HG02678 (cell line): ENCODE measurements at regions not wholly inside any gene's neighbourhood (a gene's known extent, or its start where the extent isn't known, plus 50 kb on each side); places are given as distances from the start of the nearest gene placed in this dataset.
"Not testable (repeated sequence)": the region's sequence is repeated elsewhere in the genome, so short reads cannot be mapped to it uniquely, and the experiment has no call there.

ENCODE experiments used
- ATAC-seq: cut with Tn5 transposase; IDR thresholded peaks from one replicate; pipeline ENCODE4 v1.9.1; 2021; ENCODE audit warnings: mild to moderate bottlenecking, moderate library complexity; ENCODE audit not compliant: unreplicated experiment

DNA sequence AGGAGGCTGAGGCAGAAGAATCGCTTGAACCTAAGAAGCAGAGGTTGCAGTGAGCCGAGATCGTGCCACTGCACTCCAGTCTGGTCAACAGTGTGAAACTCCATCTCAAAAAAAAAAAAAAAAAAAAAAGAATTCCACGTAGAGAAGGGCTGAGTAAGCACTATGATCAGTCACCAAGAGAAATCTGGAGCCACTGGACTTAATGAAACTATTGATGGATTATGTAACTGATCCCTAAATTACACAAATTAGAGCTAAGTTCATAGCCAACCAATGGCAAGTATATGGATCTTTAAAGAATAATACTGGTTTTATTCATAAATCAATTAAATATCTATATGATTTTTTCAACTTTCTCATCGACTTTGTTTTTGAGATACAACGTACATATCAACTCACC, 72.2 kb upstream of the ABLIM1 start:
- no peak for ATAC-seq

DNA sequence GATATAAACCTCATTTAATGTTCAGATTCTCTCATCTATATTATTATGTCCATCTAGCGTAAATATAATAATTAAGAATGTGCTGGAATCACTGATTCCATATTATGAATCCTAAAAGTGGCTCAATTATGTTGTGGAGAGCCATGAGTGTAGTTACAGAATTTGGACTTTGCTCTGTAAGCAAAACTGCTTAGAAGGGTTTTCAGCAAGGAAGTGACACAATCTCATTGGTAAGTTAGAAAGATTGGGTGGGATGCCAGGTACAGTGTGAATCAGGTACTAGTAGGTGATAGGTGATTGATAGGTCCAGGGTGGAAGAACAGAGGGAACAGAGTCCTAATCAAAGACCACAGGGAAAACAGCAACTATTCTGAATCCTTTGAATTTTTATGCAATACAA, 74.9 kb upstream of the ABLIM1 start:
- ATAC-seq = no peak

DNA sequence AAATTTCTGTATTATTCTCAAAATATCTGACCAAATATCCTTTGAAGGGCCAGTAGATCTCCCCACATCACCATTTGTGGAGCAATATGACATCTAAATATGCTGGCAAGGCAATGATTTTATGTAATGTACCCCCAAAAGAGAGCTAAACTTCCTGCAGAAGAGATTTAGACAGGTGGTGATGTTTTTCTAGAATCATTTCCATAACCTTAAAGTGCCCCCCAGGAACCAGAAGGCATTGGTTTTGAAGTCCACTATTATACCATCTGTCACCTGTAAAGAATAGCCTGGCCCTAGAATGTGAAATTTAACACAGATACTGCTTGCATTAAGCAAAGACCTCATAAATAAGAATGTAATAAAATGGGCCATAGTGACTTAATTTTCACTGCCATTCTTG, 77.9 kb upstream of the ABLIM1 start:
- ATAC-seq = no peak

GRCh38 chr10:114743521-114744231, 77.9 kb upstream of the FHIP2A start:
- ATAC-seq = no peak

DNA sequence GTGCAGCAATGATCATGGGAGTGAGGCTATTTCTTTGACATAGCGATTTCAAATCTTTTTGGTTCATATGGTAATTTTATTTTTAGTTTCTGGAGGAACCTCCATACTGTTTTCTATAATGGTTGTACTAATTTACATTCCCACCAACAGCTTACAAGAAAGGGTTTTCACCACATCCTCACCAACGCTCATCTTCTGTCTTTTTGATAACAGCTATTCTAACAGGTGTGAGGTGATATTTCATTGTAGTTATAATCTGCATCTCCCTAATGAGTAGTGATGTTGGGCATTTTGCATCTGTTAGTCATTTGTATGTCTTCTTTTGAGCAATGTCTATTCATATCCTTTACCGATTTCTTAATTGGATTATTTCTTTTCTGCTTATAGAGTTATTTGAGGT, 75.0 kb upstream of the FHIP2A start:
- ATAC-seq = no peak

GRCh38 chr10:114748241-114748640, 73.3 kb upstream of the FHIP2A start:
- no peak for ATAC-seq

DNA sequence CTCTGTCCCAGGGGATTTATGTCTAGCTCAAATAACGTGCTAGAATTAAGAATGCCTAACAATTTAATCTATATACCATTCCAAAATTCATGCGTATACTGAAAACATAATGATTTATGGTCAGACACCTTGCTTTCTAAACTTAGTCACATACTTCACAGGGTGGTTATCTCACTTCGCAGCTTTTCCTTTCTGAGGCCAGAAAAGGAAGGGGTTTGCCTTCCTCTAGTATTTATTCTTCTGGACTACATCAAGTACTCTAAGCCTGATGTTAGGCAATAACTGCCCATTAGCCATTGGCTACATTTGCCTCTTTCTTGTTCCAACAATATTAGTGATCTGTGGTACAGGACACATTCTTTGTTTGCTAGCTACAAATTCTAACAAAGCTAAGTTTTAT, 72.6 kb upstream of the FHIP2A start:
- ATAC-seq = no peak

DNA sequence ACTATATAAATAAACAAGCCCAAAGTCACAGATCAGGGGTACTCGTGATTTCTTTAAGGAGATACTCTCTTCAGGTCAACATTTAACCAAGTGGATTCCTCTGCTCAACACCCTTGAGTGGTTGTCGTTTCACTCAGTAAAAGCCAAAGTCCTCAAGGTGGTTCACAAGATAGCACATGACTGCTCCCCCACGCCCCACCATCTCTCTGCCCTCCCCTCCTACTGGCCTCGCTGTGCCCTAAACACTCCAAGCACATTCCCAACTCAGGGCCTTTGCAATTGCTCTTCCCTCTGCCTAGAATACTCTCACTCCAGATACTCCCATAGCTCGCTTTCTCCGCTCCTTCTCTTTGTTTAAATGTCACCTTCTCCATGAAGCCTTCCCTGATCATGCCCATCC, 72.1 kb upstream of the FHIP2A start:
- no peak for ATAC-seq

DNA sequence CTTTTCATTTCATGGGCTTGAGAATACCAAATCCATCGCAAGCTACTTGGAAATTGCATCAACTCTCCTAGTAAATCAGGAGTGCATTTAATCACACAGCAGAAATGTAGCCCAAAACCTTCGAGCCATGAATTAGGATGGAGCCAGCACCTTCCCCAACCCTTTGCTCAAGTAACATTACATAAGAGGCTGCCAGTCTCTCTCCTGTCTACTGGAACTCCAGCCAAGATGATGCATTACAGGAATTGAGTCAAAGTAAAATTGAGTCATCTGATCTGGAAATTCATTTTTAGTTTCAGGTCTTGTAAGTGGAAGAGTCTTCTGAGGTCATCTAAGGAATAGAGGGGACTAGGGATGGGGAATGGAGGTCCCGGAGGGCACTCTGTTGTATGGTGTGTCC, 69.7 kb upstream of the FHIP2A start:
- no peak for ATAC-seq

DNA sequence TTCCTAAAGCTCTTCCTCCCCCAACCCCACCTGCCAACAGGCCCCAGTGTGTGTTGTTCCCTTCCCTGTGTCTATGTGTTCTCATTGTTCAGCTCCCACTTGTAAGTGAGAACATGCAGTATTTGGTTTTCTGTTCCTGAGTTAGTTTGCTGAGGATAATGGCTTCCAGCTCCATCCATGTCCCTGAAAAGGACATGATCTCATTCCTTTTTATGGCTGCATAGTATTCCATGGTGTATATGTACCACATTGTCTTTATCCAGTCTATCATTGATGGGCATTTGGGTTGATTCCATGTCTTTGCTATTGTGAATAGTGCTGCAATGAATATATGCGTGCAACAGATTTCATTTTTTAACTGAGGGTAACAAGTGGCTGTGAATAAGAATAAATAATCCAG, 69.0 kb upstream of the FHIP2A start:
- not testable (repeated sequence) for ATAC-seq

DNA sequence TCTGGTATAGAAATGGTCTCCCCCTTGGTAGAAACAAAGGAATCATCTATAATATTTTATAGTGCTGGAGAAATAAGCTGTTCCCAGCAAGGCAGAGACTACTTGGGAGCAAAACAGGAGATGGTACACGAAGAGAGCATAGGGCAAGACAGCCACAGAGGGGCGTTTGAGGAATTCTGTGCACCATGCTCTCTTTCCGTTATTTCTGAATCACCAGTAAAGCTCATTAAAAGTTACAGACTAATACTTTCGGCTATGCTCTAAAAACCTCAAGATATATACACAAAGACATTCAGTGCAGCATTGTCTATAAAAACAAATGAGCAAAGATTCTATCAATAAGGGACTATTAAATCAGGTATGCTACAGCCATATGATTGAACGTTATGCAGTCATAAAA, 68.5 kb upstream of the FHIP2A start:
- ATAC-seq = no peak

- ATAC-seq = no peak
Observed at GRCh38 chr10:114754445-114755320, 66.9 kb upstream of the FHIP2A start.

DNA sequence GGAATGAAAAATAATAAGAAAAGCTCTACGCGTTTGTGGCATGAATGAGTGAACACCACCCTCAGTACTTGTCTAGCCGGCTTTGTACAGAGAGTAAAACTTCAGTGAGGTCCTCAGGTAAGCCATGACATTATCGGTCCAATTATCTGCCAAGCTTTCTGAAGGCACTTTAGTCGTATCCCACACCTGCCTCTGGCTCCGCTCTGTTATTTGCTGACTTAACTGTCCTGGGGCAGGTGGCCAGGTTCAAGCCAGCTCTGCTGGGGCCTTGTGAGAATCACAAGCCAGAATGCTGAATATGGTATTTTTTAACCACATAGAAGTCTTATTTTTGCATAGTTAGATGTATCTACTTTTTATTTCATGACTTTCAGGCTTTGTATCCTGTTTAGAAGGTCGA, 66.0 kb upstream of the FHIP2A start:
- no peak for ATAC-seq

- ATAC-seq = no peak
Observed at GRCh38 chr10:114758331-114758730, 63.2 kb upstream of the FHIP2A start.

DNA sequence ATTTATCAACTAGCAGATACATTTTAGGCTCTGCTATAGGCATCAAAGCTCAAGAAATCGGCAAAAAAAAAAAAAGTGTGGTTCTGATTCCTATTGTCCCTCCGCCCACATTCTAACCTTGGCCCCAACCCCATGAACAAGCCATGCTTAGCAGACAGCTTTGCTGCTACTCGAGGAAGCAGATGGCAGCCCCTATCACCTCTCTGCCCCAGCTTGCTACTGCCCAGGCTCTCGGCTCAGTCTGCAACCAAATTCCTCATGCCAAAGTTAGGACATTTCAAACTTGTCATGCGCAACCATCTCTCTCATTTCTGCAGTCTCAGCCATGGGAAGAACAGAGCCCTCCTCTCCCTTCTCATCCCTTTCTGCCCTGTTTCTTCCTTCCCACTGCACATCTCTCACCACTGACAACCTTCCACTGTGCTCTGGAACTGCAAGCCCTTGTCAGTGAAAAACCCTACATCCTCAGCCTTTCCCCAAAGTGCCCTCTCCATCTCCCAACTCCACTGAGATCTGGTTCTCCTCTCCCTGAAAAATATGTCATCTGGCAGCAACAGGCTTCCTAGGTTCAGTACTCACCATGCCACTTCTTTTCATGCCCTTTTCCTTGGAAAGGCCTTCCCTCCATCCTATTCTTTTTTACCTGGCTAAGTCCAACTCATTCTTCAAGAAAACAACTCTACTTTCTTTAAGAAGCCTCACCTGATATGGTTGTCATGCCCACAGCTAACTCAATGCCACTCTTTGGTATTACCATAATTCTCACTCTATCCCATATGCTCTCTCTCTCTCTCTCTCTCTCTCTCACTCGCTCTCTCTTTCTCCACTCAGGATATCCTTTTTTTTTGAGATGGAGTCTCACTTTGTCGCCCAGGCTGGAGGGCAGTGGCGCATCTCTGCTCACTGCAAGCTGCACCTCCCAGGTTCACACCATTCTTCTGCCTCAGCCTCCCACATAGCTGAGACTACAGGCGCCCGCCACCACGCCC, 60.1 kb upstream of the FHIP2A start:
- ATAC-seq = no peak

DNA sequence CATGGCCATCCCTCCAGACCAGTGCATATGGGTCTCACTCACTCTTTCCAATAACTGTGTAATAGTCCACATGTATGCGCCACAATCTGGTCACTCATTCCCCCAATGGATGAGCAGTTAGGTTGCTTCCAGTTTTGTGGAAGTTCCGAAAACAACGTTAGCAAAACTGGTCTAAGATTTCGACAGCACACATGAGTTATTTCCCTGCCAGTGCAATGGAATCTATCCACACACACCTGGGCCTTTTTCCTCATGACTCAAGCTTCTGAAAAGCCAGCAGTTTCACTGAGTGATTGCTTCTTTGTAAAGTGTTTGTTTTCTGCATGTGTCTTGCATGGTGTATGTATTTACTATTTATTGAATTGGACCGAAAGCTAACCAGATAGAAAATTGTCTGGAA, 58.8 kb upstream of the FHIP2A start:
- ATAC-seq = no peak

GRCh38 chr10:114764656-114765055, 56.9 kb upstream of the FHIP2A start:
- no peak for ATAC-seq

DNA sequence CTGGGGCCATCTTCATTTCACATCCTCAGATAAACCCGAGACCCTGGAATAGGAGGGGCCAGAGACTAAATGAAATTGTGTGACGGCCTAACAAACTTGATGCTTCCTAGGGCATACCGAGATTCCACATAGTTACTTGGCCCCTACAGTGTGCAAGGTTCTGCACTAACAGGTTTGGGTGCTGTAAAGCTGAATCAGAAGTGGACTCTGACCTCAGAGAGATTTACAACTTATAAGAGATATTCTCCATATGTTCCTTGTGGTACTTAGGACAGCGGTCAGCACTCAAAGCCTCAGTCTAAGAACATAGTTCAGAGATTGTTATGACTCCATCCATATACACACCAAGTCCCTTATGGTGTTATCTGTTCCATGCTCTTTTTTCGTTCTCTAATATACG, 55.1 kb upstream of the FHIP2A start:
- no peak for ATAC-seq

DNA sequence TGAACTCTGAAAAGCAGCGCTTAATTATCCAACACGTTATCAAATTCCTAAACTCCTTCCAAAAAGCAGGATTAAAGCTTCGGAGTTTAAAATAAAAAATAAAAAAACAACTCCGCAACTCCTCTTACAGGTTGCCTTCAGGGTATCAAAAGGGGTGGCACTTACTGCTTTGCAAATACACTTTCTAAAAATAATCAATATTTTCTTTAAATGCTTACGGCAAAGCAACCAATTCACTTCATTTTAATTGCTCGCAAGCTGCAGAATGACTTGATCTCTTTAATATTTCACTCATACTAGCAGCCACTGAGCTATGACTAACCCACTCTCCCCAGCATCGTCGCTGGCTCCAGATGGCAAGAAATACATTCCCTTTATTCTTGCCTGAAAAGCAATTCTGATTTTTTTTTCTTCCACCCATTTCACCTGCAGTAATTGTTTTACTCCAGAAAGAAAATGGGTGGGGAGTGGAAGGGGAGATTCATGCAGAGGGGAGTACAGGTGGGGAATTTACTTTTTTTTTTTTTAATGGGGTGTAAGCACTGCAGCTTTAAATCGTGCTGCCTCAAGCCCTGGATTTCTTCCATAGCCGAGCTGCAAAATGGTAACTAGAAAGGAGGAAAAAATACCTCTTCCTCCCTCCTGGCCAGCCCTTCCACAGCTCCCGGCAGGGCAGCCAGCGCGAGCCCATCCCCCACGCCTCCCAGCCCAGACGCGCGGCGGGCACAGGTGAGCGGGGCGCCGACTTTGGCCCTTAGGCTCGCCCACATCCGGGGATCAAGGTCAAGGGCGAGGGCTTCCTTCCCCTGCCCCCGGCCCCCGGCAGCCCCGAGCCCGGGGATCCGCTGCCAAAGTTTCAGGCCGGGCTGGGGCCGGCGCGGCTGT, 54.2 kb upstream of the FHIP2A start:
- ATAC-seq = peak; percentile 37
